ENCODE measurements at regions not wholly inside any gene's neighbourhood (a gene's known extent, or its start where the extent isn't known, plus 50 kb on each side); places are given as distances from the start of the nearest gene placed in this dataset.

DNA sequence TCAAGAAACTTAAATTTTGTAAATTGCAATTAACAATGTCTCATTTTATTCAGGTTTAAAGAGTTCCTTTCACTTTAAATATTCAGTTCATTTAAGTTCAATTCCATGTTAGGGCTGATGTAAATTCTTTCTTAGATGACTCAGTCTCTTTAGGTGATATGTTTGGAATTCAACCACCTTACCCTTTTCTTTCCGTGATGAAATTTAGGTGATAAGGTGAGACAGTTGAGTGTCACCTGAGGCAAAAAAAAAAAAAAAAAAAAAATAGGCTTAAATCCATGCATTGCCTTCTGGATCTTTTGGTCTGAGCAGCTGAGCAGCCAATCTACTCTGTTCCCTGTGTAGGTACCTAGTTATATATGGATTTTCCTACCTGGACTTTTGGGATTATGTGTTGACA lies 299.5 kb downstream of the DAD1 start:
- no peak for TF ChIP-seq BHLHE40 (IDR thresholded peaks at IDR 0.05; ENCODE audit: borderline replicate concordance)
- no peak for TF ChIP-seq ZNF384 (IDR thresholded peaks at IDR 0.05)
- no peak for TF ChIP-seq TARDBP (IDR thresholded peaks at IDR 0.05)
- TF ChIP-seq LEF1 (IDR thresholded peaks at IDR 0.05; ENCODE audit: borderline replicate concordance) = no peak
- no peak for TF ChIP-seq HDGF (IDR thresholded peaks at IDR 0.05; ENCODE audit: borderline replicate concordance)
- TF ChIP-seq FOXM1 (IDR thresholded peaks at IDR 0.05; ENCODE audit: borderline replicate concordance) = no peak
- no peak for TF ChIP-seq SP1 (IDR thresholded peaks at IDR 0.05)
- TF ChIP-seq FOXA1 (IDR thresholded peaks at IDR 0.05) = no peak
- TF ChIP-seq SUZ12 (IDR thresholded peaks at IDR 0.05) = no peak
- no peak for TF ChIP-seq FOXK2 (IDR thresholded peaks at IDR 0.05)
- TF ChIP-seq, protein P1, sequence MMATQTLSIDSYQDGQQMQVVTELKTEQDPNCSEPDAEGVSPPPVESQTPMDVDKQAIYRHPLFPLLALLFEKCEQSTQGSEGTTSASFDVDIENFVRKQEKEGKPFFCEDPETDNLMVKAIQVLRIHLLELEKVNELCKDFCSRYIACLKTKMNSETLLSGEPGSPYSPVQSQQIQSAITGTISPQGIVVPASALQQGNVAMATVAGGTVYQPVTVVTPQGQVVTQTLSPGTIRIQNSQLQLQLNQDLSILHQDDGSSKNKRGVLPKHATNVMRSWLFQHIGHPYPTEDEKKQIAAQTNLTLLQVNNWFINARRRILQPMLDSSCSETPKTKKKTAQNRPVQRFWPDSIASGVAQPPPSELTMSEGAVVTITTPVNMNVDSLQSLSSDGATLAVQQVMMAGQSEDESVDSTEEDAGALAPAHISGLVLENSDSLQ (IDR thresholded peaks at IDR 0.05) = no peak
- TF ChIP-seq ARNT (IDR thresholded peaks at IDR 0.05) = no peak
- TF ChIP-seq ELF4 (IDR thresholded peaks at IDR 0.05) = no peak
- TF ChIP-seq NFRKB (IDR thresholded peaks at IDR 0.05) = no peak

All from HEK293T (cell line).